Erythroblast (primary cell): ENCODE measurements at regions not wholly inside any gene's neighbourhood (a gene's known extent, or its start where the extent isn't known, plus 50 kb on each side); places are given as distances from the start of the nearest gene placed in this dataset.

ENCODE experiments used
- GATA1 ChIP-seq: IDR thresholded peaks from 2 replicates; pipeline ENCODE4 v1.6.1; 2011; ENCODE audit warnings: low read depth, mild to moderate bottlenecking, control low read depth, low read length, moderate library complexity
- POLR2A ChIP-seq: IDR thresholded peaks from 2 replicates; pipeline ENCODE4 v1.6.1; 2011; ENCODE audit warnings: mild to moderate bottlenecking, low read length

DNA sequence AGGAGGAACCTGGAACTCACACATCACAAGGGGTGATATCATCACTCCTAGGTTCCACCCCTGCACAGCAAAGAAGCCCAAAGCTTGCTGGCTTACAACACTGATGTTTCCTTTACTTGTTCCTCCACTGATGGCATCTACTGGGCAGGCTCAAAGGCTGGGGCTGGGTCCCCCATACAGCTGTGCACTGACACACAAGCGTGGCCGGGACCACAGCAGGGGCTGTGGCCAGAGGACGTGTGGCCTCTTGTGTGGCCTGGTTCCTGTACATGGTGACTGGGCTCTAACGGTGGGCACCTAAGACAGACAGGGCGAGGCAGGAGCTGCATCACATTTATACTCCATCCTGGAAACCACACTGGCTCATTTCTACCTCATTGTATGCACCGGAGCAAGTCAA lies 264.4 kb upstream of the FOXF1 start:
- TF ChIP-seq POLR2A (no peak), GATA1 (no peak)
